Femur (tissue), 1 donor: ENCODE measurements at regions not wholly inside any gene's neighbourhood (a gene's known extent, or its start where the extent isn't known, plus 50 kb on each side); places are given as distances from the start of the nearest gene placed in this dataset.
A peak's percentile ranks its signal among the peaks of the same experiment; 100 is the strongest.

Source experiments
- DNase-seq: peaks from one replicate; pipeline ENCODE4 v3.0.0-alpha.2; 2017

DNA sequence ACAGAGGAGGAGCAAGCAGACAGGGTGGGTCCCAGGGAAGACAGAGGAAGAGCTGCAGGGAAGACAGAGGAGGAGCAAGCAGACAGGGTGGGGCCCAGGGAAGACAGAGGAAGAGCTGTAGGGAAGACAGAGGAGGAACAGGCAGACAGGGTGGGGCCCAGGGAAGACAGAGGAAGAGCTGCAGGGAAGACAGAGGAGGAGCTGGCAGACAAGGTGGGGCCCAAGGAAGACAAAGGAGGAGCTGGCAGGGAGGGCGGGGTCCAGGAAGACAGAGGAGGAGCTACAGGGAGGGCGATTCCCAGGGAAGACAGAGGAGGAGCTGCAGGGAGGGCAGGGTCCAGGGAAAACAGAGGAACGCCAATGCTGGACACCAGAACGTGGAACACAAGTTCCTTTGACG is 66.5 kb downstream of the PLXNA1 start:
- no peak for DNase-seq

DNA sequence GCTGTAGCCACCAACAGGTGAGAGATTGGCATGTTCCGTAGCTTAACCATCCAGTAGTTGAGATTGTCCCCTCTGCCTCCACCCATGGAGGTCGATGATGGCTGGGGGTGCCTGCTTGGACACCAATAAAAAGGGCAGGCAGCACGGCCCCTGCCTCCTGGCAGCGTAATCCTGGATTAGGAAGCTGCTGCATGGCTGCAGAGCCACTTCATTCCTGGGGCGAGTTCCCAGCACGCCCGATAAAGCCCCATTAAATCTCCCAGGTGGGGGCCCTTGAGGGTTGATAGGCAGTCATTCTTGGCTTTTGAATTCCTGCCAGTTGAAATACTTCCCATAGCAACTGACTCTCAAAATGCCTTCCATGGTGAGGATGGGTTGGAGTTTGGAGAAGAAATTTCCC is 67.8 kb downstream of the PLXNA1 start:
- no peak for DNase-seq

GRCh38 chr3:127052121-127052561 is 69.2 kb downstream of the PLXNA1 start:
- DNase-seq, result peak; percentile 84

GRCh38 chr3:127053026-127053425 is 70.1 kb downstream of the PLXNA1 start:
- no peak for DNase-seq

DNA sequence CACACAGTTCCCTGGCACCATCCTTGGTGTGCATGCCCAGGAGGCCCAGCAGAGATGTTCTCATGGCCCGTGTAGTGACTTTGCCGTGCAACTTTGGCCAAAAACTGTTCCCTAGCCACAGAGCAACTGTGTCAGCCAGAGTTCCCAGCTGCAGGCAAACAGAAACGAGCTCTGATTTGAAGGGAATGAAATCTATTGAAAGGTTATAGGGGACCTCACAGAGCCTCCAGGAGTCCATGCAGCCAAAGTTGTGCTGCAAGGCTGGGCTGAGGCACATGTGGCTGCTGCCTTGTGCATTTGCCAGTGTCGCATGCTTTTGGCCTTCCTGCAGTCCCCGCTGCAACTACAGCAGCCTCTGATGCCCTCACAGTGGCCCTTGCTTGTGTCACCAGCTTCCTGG is 70.5 kb downstream of the PLXNA1 start:
- DNase-seq, result no peak

GRCh38 chr3:127053979-127054378 is 71.1 kb downstream of the PLXNA1 start:
- no peak for DNase-seq

GRCh38 chr3:127056281-127056680 is 73.4 kb downstream of the PLXNA1 start:
- no peak for DNase-seq

DNA sequence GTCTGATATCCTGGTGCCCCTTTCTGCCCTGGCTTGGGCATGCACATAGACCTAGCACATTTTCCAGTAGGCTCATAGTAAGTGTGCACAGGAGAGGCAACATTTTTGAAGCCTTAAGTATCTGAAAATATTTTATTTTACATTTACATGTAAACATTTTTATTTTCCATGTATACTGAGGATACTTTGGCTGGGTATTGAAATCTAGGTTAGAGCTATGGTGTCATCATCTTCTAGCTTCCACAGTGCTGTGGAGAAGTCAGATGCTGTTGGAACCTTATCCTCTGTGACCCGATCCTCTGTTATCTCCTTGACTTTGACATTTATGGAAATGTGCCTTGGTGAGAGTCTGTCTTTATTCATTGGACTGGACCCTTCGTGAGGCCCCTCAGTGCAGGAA is 74.1 kb downstream of the PLXNA1 start:
- no peak for DNase-seq

GRCh38 chr3:127059072-127059471 is 76.2 kb downstream of the PLXNA1 start:
- no peak for DNase-seq

DNA sequence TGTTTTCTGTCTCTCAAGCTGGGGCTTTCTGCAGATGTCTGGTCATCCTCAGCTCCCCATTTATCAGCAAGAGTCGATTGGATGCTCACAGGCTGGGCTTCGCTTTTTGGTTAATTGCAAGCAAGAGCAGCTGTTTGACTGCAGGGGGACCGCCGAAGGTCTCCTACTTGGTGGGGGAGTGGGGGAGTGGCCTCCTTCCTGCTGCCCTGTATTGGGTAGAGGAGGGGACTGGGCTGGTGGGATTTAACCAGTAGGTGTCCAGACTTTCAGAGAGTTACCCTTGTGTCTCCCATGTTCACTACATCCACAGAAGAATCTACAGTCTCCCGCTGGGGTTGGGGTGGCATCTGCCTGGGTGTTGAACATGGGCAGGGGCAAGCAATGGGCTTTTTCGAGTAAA is 78.7 kb downstream of the PLXNA1 start:
- DNase-seq, result no peak

DNA sequence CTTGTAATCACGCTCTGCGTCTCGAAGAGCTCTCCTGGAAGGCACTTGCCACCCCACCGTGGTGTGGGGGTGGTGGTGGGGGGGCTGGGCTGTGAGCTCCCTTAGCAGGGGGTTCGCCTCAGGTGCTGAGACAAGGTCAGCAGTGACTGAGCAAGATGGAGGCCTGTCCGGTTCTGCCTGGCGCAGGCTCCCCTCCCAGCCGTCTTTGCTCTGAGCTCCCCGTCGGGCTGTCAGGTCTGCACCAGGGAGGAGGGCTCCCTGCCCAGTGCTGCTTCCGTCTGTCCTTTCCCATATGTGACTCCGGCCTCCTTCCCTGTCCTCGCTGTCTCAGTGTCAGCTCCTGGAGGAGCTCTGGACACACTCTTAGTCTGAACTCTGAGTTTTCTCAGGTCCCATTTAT is 80.0 kb downstream of the PLXNA1 start:
- DNase-seq, result no peak

GRCh38 chr3:127063916-127064315 is 81.0 kb downstream of the PLXNA1 start:
- DNase-seq, result no peak

DNA sequence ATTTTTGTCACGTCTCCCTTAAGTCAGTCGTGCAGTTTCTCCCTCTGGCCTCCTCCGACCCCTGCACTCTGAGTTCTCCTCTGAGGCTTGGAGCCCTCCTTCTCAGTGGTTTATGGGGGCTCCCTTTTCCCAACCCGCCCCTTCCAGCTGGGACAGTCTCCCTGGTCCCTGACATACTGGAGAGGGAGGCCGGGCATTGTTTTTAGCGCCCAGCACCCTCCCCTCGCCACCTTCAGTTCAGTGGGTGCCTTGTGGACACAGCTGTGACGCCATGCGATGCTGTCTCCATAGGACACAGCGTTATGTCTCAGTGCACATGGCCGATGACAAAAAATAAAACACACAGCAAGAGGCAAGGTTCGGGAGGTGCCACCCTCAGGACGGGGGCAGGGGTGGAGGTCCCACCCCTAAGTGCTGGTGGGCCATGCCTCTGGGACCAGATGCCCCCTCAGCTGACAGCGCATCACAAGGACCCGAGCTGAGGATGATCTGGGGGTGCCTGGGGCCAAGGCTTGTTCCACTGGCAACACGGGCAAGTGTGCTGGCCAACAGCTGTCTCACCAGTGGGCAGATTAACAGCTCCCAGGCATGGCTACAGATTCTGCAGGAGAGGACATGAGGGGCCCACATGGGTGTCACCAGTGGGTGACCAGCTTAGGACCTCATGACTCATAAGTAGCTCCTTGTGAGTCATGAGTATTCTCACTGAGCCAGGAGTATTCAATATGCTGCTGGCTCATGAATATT is 81.6 kb downstream of the PLXNA1 start:
- no peak for DNase-seq

DNA sequence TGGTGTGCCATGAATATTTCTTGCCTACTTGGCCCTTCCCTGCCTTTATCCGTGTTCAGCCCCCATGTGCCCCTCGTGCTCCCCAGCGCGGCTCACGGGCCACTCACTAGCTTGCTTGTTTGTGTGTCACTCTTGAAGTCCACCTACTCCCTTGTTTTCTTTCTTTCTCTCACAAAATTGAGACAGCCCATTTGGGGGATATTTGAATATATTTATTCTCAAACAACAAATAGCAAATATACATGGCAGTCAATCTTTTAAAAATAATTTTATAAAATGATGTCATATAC is 82.2 kb downstream of the PLXNA1 start:
- no peak for DNase-seq

DNA sequence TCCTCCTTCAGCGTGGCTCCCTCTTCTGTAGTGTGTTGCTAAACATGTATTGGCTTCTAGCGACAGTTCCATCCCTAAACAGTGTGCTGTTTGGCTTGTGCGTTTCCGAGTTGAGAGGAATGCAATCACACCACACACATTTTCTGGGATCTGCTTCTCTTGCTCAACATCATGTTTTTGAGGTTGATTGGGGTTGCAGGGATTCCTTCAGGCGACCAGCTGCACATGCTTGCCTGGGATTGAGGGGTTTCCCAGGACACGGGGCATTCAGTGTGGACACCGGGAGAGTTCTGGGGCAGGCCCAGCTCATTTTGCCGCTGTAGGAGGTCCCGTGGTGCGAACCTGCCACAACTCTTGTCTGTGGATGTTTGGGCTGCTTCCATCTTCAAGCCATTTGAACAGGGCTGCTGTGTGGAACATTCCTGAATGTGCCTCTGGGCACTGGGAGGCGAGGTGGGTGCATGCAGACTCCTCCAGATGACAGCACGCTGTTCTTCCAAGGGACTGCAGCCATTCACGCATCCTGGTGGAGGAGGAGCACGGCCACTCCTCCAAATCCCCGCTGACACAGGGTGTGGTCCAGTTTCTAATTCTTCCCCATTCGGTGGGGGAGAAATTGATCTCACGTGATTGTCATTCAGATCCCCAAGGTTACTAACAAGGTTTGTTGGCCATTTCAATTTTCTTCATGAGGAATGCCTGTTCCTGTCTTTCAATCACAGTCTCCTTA is 82.8 kb downstream of the PLXNA1 start:
- DNase-seq, result no peak

DNA sequence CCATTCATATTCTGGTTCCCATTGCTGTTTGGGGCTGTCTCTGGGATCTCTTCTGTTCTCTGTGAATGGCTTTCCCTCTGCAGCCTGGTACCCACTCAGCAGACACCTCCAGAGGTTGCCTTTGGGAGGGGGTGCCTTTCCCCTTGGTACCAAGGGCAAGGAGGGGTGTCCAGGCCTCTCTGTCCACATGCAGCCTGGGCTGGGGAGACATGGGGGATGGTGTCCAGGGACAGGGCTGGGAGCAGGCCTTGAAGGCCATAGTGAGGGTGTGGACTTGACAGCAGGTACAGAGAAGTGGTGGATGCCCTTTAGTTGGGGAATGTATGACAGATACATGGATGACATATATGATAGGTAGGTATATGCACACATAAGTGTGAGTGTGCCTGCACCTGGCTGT is 83.7 kb downstream of the PLXNA1 start:
- no peak for DNase-seq

DNA sequence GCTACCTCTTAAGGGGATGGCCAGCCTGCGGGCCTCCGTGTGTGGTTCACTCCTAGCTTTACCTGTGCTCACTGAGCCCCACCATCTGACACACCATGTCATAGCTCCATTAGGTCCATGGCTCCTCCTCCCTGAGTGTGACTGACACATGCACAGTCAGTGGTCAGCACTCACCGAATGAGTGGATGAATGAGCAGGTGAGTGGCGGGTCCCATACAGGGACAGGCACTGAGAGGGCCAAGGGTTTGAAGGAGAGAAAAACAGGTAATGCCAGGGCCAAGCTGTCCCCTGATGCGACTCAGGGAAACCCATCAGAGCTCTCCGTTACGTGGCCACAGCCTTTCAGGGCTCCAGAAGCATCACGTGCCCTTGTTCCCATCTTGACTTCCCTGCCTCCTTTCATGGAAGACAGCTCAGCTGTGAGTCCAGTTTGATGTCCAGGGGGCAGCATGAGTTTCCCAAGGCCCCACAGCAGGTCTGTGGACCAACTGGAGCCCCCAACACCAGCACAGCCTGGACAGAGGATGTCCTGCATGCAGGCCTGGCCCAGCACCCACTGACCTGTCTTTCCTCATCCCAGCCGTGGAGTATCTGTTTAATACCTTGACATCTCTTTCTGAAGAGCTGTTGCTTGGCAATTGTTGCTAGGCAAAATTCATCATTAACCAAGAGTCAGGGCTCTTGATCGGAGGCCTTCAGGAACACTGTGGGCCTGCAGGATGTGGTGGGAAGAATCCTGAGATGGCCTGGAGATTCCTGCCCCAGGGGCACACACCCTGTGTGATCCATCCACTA is 84.4 kb downstream of the PLXNA1 start:
- no peak for DNase-seq

GRCh38 chr3:127068111-127068810 is 85.3 kb downstream of the PLXNA1 start:
- no peak for DNase-seq

- DNase-seq, result no peak
Measured at GRCh38 chr3:127068871-127069270, 86.0 kb downstream of the PLXNA1 start.

DNA sequence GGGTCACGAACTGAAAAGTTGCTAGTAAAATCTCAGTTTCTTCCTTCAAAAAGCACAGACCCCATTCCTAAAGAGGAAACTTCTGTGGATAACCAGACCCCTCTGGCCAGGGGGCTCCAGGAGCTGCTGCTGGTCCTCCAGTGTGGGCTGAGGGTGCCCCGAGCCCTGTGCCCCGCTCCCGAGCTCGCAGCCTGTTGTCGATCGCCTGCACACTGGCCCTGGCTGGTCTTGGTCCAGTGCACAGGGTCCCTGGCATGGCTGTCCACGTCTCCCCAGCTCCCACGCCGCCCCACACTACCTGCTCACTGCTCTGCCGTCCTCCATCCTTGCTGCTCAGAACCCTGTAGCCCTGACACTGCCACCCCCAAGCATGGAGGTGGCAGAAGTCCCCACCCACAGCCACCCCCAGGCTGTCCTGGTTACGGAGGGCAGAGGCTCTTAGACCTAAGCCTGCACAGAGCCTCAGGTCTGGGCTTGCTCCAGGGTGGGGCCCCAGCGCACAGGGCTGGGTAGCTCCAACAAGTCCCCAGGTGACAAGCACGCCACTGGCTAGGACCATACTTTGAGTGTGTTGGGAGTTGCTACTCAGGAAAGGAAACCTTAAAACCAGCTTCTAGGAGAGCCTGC is 87.0 kb downstream of the PLXNA1 start:
- DNase-seq, result no peak

- DNase-seq, result no peak
Measured at GRCh38 chr3:127070776-127071175, 87.9 kb downstream of the PLXNA1 start.

- no peak for DNase-seq
Measured at GRCh38 chr3:127071597-127072001, 88.7 kb downstream of the PLXNA1 start.
